HG03095 (cell line): ENCODE measurements at regions not wholly inside any gene's neighbourhood (a gene's known extent, or its start where the extent isn't known, plus 50 kb on each side); places are given as distances from the start of the nearest gene placed in this dataset.
A peak's percentile ranks its signal among the peaks of the same experiment; 100 is the strongest.

Source experiments
- ATAC-seq: cut with Tn5 transposase; IDR thresholded peaks from one replicate; pipeline ENCODE4 v1.9.1; 2021; ENCODE audit warnings: moderate library complexity; ENCODE audit not compliant: unreplicated experiment

DNA sequence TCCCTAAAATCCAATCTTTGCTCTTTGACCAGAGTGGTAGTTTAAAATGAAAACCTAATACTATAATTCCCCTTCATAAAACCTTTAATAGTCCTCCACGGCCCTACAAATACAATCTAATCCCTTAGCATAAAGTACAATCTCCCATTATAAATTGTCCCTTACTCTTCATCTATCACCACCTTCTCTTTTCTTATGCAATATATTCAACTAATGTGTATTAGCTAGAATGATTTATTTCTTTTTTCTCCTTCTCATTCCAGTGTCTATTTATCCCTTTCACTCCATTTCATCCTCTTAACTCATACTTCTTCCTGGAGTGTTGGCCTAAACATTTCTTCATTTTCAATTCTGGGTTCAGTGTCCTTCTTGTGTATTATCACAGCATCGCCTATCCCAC is 872.1 kb upstream of the PCDH20 start:
- no peak for ATAC-seq

DNA sequence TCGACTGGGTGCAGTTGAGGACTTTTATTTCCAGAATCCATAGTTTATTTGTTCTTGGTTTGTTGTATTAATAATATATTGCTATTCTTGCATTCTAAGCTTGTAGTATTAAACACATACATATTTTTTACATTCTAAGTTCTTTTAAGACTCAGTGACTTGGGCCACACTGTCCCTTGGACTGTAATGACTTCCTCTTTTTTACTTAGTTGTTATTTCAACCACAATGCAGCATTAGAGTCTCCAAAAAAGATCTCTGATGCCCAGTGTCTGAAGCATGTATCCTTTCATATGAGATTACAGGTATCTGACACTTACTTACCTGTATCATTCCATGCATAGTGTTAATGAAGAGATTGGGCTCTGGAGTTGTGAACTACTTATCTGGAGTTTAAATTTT is 864.9 kb upstream of the PCDH20 start:
- peak; percentile 96 for ATAC-seq

DNA sequence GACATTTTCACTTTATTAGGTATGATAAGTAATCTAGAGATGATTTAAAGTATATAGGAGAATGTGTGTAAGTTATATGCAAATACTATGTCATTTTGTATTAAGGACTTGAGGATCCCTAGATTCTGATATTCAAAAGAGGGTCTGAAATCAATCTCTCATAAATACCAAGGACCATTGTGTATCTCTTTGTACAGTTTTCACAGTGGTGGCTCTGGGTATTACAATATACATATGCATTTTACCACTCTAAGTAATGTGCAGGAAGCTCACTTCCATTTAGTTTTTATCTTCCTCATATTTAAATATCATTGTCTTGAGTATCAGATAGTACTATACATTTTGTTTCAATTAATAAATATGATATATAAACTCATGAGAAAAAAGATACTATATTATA is 862.6 kb upstream of the PCDH20 start:
- no peak for ATAC-seq

DNA sequence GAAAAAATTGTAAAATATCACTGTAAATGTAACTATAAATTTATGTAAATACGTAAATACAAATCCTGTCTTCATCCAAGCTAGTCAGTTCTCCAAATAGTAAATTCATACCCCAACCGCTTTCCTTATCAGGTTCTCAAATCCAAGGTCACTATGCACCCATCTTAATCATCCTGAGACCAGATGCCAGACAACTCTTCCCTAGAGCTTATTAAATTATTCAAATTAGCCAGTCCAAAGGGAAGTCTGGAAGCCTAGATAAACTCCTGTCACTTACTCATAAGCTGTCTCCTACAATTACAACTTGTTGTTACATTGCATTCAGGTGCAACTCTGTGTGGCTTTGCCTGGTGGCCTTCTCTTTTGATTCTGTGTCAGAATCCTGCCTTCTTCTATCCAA is 836.1 kb upstream of the PCDH20 start:
- no peak for ATAC-seq

DNA sequence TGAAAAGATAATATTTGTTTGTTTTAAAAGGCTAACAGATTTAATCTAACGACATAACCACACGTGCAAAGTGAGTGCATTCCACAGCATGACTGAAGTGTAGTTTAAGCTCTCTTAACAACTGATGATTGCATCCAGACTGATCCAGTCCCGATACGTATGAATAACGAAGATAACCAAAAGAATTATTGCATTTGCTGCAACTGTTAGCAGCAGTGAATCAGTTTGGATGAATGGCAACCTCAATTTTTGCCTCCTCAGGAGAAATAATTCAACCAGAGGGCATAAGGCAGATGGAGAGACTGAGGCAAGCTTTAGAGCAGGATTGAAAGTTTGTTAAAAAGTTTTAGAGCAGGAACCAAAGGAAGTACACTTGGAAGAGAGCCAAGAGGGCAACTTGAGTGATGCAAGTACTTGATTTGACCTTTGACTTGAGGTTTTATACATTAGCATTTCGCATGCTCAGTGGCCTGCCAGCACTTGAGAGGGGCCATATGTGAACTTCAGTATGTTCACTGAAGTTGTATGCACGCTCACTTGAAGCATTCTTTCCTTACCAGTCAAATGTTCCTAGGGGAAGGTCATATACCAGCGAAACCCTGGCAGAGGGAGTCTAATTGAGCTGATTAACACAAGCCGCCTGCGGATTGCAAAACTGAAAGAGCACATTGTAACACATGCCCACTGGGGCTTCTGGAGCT is 835.0 kb upstream of the PCDH20 start:
- ATAC-seq = no peak

DNA sequence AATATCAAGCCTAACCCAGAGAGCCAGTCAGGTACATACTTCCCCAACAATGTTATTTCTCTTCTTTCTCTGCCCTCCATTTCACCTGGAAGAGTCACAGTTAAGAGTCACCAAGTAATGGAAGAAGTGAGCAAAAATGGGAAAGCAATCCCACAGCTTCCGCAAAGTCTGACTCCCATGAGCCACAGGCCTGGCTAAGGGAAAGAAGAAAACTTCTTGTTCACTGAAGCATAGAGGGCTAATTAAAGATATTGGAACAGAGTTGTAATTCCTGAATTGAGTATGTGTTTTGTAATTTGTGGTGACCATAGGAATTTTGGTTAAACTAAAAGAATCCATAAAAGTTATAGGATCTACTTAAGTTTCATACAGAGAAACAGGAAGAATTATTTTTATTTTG is 830.9 kb upstream of the PCDH20 start:
- no peak for ATAC-seq

DNA sequence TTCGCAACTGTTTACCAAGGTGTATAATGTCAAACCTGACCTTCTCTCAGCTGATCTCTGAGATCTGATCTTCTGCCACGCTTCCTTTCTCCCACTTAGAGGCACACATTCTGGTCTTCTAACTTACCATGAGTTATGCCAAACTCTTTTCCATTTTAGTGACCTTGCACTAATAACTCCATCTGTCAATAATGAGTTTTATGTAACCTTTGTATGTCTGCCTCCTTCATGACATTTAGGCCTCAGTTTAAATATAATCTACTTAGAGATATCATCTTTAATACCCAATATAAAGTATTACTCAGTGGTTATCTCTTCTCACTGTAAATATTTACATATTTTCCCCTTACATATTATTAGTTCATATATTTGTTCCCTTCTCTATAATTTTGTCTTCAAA is 827.5 kb upstream of the PCDH20 start:
- ATAC-seq = no peak

DNA sequence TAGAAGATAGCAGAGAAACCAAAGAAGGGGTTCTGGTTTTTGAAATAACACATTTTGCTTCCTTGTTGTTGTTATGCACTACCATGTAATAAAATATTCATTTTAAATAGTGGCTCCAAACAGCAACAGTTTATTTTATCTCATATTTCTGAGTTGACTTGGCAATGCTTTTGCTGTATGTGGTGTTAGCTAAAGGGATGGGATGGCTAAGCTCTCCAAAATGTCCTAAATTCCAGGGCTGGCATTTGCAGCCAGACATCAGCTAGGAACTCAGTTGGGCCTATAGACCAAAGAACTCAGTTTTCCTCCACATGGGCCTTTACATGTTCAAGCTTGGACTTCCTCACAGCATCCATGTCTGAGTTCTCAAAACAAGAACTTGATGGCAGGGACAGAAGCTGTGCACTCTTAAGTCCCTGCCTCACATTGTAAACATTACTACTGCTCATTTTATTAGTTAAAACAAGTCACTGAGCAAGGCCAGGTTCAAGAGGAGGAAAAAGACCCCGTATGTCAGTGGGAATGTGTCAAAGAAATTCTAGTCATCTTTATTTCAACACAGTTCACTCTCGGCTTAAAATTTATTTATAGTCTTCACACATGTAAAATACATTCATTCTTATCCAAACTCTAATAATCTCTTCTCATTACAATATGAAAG is 819.3 kb upstream of the PCDH20 start:
- ATAC-seq = no peak

DNA sequence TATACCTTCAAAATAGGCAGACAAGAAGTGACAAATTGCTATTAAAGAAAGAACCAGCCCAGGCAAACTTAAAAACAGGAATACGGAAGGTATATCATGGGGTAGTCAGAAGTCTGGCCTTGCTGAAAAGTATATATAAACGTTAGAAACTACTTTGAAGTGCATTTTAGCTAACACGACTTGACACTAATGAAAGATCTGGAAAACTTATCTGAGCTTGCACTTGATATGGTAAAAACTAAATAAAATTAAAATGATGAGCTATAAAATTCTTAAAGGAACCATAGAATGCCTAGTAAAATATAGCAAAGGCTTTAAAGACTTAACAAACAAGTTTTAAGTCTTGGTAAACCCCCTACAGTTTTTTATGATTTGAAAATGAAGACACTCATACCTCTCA is 795.3 kb upstream of the PCDH20 start:
- ATAC-seq = no peak

DNA sequence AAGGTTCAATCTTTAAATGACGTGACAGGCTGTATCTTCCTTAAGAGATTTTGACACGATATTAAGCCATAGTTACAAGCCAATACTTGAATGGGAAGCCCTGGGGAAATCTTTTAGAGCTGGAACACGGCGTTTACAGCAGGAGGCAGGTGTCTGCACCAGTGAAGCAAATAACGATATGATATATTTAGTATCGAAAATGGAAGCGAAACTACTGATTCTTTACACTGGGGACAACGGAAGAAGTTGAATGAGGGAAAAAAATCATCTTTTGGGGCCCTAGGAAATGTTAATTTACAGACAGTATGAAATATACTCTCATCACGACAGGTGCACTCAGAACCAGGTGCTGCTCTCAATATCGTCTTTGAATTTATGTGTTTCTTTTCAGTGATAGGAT is 793.9 kb upstream of the PCDH20 start:
- peak; percentile 92 for ATAC-seq

DNA sequence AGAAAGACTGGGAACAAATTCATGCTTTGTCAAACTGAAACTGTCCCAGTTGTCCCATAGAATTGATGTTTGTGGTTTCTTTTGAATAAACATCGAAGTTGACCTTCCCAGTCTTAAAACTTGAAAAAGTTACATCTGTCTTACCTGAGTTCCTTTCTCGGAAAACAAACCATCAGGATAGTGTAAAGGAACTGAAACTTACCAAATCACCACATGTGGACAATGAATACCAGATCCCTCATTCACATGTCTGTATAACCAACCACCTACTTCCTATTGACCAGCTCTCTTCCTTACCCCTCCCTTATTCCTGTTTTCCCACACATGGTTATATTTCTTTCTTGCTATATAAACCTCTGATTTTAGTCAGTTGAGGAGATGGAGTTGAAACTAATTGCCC is 791.7 kb upstream of the PCDH20 start:
- no peak for ATAC-seq

DNA sequence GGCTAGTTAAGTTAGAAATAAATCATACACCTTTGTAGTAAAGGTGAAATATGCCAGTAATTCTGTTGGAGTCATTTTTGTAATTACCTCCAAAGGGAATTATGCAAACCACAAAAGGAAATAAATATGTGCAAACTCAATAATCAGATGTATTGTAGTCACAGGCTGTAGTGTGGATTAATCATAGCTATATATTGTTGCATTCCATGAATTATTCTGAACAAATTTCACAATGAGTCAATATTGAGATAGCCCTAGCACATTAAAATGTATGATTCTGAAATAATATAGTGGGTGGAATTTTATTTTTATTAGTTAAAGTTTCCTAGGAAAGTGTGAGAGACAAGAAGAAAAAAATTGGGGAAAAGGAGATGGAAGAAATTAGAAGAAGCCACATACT is 790.5 kb upstream of the PCDH20 start:
- ATAC-seq = no peak

DNA sequence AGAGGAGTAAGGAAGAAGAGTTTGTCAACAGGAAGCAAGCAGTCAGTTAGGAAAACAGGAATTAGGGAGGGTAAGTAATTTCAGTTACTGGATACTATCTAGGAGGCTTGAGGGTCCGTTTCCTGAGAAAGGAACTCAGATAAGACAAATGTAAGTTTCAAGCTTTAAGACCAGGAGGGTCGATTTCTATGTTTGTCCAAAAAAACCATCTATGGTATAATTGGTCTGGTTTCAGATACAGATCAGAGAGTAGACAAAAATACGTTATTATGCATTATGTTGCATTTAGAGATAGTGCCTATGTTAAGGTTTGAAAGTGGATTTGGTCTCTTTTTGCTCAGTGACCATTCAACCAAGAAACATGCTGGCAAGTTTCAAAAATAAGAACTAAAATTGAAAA is 789.6 kb upstream of the PCDH20 start:
- ATAC-seq = no peak

DNA sequence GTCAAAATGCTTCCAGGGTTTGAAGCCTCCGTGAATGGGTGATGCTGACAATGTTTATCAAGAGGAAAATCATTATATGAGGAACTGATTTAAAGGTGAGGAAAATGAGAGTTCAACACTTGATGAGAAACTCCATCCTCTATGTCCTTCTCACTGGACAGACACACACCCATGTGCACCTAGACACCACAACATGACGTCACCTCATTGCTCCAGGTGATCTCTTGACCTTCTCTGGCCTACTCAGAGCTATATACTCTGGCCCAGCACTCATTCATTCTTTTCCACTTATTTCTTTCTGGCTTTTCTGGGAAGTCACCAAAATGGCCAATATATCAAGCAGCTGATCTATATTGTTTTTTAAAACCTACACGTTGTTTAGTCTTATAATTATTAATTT is 778.7 kb upstream of the PCDH20 start:
- ATAC-seq = no peak

DNA sequence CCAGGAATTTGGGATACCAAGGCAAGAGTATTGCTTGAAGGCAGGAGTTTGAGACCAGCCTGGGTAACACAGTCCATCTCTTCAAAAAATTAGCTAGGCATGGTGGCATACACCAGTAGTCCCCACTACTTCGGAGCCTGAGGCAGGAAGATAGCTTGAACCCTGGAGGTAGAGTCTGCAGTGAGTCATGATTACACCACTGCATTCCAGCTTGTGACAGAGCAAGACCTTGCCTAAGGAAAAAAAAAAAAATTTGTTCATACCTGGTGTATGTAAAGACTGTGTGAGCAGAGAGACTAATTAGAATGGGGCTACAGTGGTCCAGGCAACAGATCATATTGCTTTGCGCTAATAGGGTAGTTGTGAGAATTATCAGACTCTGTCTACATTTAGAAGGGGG is 778.3 kb upstream of the PCDH20 start:
- ATAC-seq = no peak

DNA sequence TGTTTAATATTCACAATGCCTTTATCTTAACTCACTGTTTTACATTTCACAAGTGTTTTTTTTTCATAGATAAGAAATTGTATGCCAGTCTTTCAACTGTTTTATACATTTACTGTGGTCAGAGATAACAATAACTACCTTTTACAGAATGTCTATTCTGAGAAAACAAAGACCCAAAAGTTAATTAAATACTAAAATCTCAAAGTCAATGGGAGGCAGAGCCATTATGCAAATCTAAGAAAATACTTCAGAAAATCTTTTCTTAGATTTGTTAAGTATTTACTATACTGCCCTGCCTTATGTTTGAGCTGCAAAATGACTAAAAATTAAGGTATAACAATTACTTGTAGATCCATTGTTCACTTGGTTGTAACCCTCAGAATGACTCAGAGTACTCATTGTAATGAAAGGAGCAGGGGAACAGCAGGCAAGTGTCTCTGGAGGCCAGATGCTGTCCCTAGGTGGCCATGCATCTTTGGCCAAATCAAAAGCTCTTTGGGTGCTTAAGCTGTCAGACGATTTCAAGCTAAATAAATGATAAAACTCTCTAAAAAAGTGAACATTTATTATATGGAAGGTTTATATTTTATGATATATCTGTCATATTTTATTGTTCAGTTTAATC is 770.1 kb upstream of the PCDH20 start:
- ATAC-seq = no peak

DNA sequence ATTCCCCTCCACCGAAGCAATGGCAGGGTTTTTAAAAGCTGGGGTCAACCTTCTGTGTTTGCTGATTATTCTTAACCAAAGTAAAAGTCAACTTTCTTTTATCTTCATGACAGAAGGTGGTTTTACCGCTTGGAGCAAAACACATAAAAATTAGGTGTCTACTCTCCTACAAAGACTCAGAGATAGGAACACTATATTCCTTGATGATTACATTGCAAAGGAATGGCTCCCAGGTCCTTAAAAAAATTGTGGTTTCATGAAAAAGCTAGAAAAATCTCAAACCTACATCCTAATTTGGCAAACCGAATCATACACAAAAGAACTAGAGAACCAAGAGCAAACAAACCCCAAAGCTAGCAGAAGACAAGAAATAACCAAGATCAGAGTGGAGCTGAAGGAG is 760.4 kb upstream of the PCDH20 start:
- no peak for ATAC-seq

DNA sequence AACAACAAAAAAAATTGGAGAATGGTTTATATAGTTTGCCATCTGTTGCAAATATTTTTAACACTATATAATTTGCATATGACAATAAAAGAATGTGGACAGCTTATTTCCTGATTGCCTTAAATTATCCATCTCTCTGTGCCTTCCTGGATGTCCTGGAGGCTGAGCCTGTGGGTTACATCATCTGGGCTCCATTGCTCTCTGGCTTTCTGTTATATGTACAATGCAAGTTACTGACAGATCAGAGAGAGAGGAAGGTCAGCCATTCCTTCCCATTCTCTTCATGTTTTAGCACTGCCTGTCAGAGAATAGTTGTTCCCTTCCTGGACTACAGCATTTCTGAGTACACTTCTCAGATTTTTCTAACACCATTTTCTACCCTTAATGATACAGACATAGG is 758.3 kb upstream of the PCDH20 start:
- ATAC-seq = no peak

DNA sequence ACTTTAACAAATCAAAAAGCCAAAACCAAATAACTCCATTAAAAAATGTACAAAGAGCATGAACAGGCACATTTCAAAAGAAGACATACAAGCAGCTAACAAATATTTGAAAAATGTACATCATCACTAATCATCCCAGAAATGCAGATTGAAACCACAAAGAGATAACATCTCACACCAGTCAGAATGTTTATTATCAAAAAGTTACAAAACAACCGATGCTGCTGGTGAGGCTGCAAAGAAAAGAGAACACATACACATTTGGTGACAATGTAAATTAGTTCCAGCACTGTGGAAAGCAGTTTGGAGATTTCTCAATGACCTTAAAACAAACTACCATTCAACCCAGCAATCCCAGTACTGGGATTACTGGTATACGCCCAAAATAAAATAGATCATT is 756.0 kb upstream of the PCDH20 start:
- ATAC-seq = no peak

DNA sequence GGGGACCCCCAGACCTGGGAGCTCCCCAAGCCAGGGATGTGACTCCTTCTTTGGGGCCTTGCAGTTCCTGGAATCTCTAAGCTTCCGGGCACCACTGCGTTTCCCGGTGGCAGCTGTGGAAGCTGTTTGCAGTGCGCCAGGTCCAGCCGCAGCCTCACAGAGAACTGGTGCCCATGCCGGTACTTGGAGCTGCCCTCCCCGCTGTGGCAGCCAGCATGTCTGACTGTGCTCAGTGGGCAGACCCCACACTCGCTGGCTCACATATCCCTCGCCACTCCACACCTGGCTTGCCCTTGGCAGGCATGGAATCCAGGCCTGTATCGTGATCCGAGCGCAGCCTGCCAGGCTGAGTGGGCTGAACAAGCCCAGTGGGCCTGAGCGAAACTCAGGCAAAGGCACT is 753.2 kb upstream of the PCDH20 start:
- no peak for ATAC-seq

DNA sequence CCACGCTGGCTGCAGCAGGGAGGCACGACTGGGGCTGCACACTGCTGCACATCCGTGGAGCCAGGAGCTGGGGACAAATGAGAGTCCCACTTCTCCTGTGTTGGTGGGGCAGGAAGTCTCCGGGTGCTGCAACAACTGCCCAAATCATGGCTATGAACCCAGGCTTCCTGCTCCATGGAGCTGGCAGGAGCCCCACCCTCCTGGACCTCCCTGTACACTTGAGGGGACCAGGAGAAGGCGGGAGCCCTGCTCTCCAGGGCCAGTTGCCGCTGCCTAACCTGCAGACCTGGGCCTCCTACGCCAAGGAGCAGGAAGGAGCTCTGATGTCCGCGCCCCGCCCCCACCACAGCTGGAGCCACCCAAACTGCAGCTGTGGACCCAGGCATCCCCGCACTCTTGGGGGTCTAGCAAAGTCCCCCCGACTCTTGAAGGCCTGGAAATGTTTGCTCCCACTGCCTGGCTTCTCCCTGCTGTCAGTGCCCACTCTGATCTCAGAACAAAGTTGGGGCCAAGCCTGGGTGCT is 752.1 kb upstream of the PCDH20 start:
- ATAC-seq = no peak

DNA sequence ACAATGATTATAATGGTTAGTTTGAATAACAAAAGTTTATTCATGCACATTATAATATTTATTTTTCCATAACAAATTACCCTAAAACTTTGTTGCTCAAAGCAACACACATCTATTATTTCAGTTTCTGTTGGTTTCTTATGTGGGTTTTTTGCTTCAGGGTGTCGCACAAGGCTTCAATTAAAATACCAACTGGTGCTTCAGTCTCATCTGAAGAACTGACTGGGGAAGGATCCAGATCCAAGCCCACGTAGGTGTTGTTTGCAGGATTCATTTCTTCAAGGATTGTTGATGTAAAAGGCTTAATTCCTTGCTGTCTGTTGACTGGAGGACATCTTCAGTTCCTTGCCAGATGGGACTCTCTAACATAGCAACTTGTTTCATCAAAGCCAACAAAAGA is 747.2 kb upstream of the PCDH20 start:
- ATAC-seq = no peak
